ENCODE measurements at regions not wholly inside any gene's neighbourhood (a gene's known extent, or its start where the extent isn't known, plus 50 kb on each side); places are given as distances from the start of the nearest gene placed in this dataset.

DNA sequence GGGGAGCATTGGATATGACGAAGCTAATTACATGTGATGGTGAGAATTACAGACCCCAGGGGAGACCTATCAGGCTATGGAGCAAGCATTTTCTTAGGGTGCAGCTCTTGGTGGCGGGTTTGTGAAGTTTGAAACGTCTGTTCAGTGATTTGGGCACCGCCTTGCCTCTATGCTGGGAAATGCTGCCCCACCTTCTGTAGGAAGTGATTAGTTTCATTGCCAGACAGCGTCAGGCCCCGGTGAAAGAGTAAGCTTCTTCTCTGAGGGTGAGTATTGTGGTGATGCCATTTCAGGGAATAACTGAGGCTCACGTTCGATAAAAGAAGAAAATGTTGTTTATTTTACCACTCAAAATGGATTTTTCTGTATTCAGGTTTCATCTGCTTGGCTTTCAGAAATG, 186.2 kb upstream of the CDH2 start:
- DNase-seq (ENCODE audit: low read depth), result no peak
- no peak overlapping the region for H3K4me3 ChIP-seq (ENCODE audit: low read depth, low read length)
- TF ChIP-seq, protein P1, sequence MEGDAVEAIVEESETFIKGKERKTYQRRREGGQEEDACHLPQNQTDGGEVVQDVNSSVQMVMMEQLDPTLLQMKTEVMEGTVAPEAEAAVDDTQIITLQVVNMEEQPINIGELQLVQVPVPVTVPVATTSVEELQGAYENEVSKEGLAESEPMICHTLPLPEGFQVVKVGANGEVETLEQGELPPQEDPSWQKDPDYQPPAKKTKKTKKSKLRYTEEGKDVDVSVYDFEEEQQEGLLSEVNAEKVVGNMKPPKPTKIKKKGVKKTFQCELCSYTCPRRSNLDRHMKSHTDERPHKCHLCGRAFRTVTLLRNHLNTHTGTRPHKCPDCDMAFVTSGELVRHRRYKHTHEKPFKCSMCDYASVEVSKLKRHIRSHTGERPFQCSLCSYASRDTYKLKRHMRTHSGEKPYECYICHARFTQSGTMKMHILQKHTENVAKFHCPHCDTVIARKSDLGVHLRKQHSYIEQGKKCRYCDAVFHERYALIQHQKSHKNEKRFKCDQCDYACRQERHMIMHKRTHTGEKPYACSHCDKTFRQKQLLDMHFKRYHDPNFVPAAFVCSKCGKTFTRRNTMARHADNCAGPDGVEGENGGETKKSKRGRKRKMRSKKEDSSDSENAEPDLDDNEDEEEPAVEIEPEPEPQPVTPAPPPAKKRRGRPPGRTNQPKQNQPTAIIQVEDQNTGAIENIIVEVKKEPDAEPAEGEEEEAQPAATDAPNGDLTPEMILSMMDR (conservative IDR thresholded peaks at IDR 0.05; ENCODE audit: low read depth, low read length), result no peak

DNA sequence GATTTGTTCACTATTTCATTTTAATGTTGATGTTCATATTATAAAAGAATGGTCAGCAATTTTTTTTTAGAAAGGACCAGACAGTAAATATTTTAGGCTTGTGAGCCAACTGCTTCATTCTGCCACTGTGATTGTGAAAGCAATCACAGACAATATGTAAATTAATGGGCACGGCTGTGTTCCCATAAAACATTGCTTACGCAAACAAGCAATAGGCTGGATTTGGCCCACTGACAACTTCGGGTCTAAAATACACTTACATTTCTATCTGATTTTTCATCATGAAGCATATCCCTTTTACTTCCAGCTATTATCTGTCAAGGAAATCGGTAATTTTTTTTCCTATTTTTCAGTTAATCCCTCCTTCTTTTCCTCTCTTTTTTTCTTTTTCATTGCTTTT, 182.2 kb upstream of the CDH2 start:
- TF ChIP-seq, protein P1 (conservative IDR thresholded peaks at IDR 0.05; ENCODE audit: low read depth, low read length), result no peak
- H3K4me3 ChIP-seq (ENCODE audit: low read depth, low read length), result no peak overlapping the region
- DNase-seq (ENCODE audit: low read depth), result no peak

- DNase-seq (ENCODE audit: low read depth), result no peak
- no peak overlapping the region for H3K4me3 ChIP-seq (ENCODE audit: low read depth, low read length)
- TF ChIP-seq, protein P1 (conservative IDR thresholded peaks at IDR 0.05; ENCODE audit: low read depth, low read length), result peak; percentile 48
Observed at GRCh38 chr18:28357766-28358401, 181.0 kb upstream of the CDH2 start.

GRCh38 chr18:28350821-28351220, 173.9 kb upstream of the CDH2 start:
- no peak for DNase-seq (ENCODE audit: low read depth)
- TF ChIP-seq, protein P1 (conservative IDR thresholded peaks at IDR 0.05; ENCODE audit: low read depth, low read length), result no peak
- no peak overlapping the region for H3K4me3 ChIP-seq (ENCODE audit: low read depth, low read length)

- no peak overlapping the region for H3K4me3 ChIP-seq (ENCODE audit: low read depth, low read length)
- TF ChIP-seq, protein P1 (conservative IDR thresholded peaks at IDR 0.05; ENCODE audit: low read depth, low read length), result no peak
- DNase-seq (ENCODE audit: low read depth), result no peak
Observed at GRCh38 chr18:28342231-28342630, 165.3 kb upstream of the CDH2 start.

DNA sequence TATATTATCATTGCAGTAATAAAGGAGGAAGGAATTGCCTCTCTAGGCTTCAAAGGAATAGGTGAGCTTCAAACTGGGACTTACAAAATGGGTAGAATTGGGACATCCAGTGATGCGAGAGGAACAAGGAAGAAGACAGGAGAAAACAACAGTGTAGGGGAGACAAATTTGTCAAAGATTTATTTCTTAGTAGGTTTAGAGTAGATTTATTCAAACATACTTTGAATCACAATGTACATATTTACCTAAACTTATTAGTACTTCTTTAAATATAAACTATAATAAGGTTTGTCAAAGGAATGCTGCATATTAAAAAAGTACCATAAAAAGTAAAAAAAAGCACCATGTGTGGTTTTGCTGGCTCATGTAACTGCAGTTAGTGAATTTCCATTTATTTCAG, 161.4 kb upstream of the CDH2 start:
- no peak overlapping the region for H3K4me3 ChIP-seq (ENCODE audit: low read depth, low read length)
- TF ChIP-seq, protein P1 (conservative IDR thresholded peaks at IDR 0.05; ENCODE audit: low read depth, low read length), result no peak
- no peak for DNase-seq (ENCODE audit: low read depth)

DNA sequence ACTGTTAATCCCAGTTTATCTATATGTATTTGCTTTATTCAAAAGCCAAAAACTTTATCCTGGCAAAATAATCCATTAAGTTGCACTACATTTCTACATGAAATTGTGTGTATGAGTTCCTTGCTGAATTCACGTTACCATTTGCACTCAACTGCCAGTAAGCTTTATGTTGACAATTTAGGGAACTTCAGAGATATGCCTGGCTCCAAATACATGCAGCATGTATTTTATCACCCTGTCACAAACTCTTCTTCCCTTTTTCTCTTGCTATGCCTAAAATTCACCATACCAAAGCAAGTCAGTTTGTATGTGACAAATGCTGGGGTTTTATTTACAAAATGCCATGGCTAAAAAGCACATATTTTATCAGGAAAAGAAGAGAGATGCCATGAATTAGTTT, 157.6 kb upstream of the CDH2 start:
- DNase-seq (ENCODE audit: low read depth), result no peak
- TF ChIP-seq, protein P1 (conservative IDR thresholded peaks at IDR 0.05; ENCODE audit: low read depth, low read length), result no peak
- H3K4me3 ChIP-seq (ENCODE audit: low read depth, low read length), result no peak overlapping the region
